ENCODE measurements at regions not wholly inside any gene's neighbourhood (a gene's known extent, or its start where the extent isn't known, plus 50 kb on each side); places are given as distances from the start of the nearest gene placed in this dataset.

- no peaks in the 10 kb centered on the region for H3K4me1 ChIP-seq (ENCODE audit: insufficient read depth, low read length)
- no peaks in the 10 kb centered on the region for H3K27me3 ChIP-seq (ENCODE audit: insufficient read depth, low read length)
- peaks cover 3% of the 10 kb centered on the region for H3K9me3 ChIP-seq (ENCODE audit: low read length)
- no peak overlapping the region for H3K4me3 ChIP-seq (ENCODE audit: low read length)
- no peak overlapping the region for H2AFZ ChIP-seq (ENCODE audit: low read depth, low read length)
- H3K36me3 ChIP-seq (ENCODE audit: insufficient read depth, low read length), result no peaks in the 10 kb centered on the region
Measured at GRCh38 chr3:144636833-144637232, 665.2 kb downstream of the DIPK2A start.

GRCh38 chr3:144638009-144638408 lies 666.4 kb downstream of the DIPK2A start:
- no peaks in the 10 kb centered on the region for H3K4me1 ChIP-seq (ENCODE audit: insufficient read depth, low read length)
- H3K9me3 ChIP-seq (ENCODE audit: low read length), result no peaks in the 10 kb centered on the region
- H3K4me3 ChIP-seq (ENCODE audit: low read length), result no peak overlapping the region
- no peaks in the 10 kb centered on the region for H3K27me3 ChIP-seq (ENCODE audit: insufficient read depth, low read length)
- no peak overlapping the region for H2AFZ ChIP-seq (ENCODE audit: low read depth, low read length)
- H3K36me3 ChIP-seq (ENCODE audit: insufficient read depth, low read length), result no peaks in the 10 kb centered on the region

GRCh38 chr3:144643771-144644198 lies 672.2 kb downstream of the DIPK2A start:
- H3K4me1 ChIP-seq (ENCODE audit: insufficient read depth, low read length), result no peaks in the 10 kb centered on the region
- no peak overlapping the region for H3K4me3 ChIP-seq (ENCODE audit: low read length)
- H3K36me3 ChIP-seq (ENCODE audit: insufficient read depth, low read length), result no peaks in the 10 kb centered on the region
- H2AFZ ChIP-seq (ENCODE audit: low read depth, low read length), result no peak overlapping the region
- H3K27me3 ChIP-seq (ENCODE audit: insufficient read depth, low read length), result no peaks in the 10 kb centered on the region
- no peaks in the 10 kb centered on the region for H3K9me3 ChIP-seq (ENCODE audit: low read length)

- H3K4me3 ChIP-seq (ENCODE audit: low read length), result no peak overlapping the region
- no peaks in the 10 kb centered on the region for H3K27me3 ChIP-seq (ENCODE audit: insufficient read depth, low read length)
- no peak overlapping the region for H2AFZ ChIP-seq (ENCODE audit: low read depth, low read length)
- H3K9me3 ChIP-seq (ENCODE audit: low read length), result no peaks in the 10 kb centered on the region
- no peaks in the 10 kb centered on the region for H3K36me3 ChIP-seq (ENCODE audit: insufficient read depth, low read length)
- no peaks in the 10 kb centered on the region for H3K4me1 ChIP-seq (ENCODE audit: insufficient read depth, low read length)
Measured at GRCh38 chr3:144645300-144645699, 673.7 kb downstream of the DIPK2A start.

GRCh38 chr3:144650380-144650779 lies 678.8 kb downstream of the DIPK2A start:
- H3K27me3 ChIP-seq (ENCODE audit: insufficient read depth, low read length), result no peaks in the 10 kb centered on the region
- no peaks in the 10 kb centered on the region for H3K9me3 ChIP-seq (ENCODE audit: low read length)
- no peak overlapping the region for H3K4me3 ChIP-seq (ENCODE audit: low read length)

GRCh38 chr3:144652573-144652972 lies 681.0 kb downstream of the DIPK2A start:
- Histone ChIP-seq H3K36me3 (ENCODE audit: insufficient read depth, low read length) (no peaks in the 10 kb centered on the region), H2AFZ (ENCODE audit: low read depth, low read length) (no peak overlapping the region), H3K4me3 (ENCODE audit: low read length) (no peak overlapping the region), H3K4me1 (ENCODE audit: insufficient read depth, low read length) (no peaks in the 10 kb centered on the region), H3K9me3 (ENCODE audit: low read length) (no peaks in the 10 kb centered on the region), H3K27me3 (ENCODE audit: insufficient read depth, low read length) (no peaks in the 10 kb centered on the region)

More at GRCh38 chr3:144650380-144650779, 678.8 kb downstream of the DIPK2A start:
- Histone ChIP-seq H3K36me3 (ENCODE audit: insufficient read depth, low read length) (no peaks in the 10 kb centered on the region), H3K4me1 (ENCODE audit: insufficient read depth, low read length) (no peaks in the 10 kb centered on the region), H2AFZ (ENCODE audit: low read depth, low read length) (no peak overlapping the region)

- Histone ChIP-seq H2AFZ (ENCODE audit: low read depth, low read length) (no peak overlapping the region), H3K4me1 (ENCODE audit: insufficient read depth, low read length) (no peaks in the 10 kb centered on the region), H3K36me3 (ENCODE audit: insufficient read depth, low read length) (no peaks in the 10 kb centered on the region), H3K4me3 (ENCODE audit: low read length) (no peak overlapping the region), H3K27me3 (ENCODE audit: insufficient read depth, low read length) (no peaks in the 10 kb centered on the region), H3K9me3 (ENCODE audit: low read length) (no peaks in the 10 kb centered on the region)
Measured at GRCh38 chr3:144655423-144655822, 683.8 kb downstream of the DIPK2A start.

GRCh38 chr3:144660186-144660585 lies 688.6 kb downstream of the DIPK2A start:
- H3K4me3 ChIP-seq (ENCODE audit: low read length), result no peak overlapping the region
- H3K9me3 ChIP-seq (ENCODE audit: low read length), result peaks cover 2% of the 10 kb centered on the region

GRCh38 chr3:144662729-144663128 lies 691.1 kb downstream of the DIPK2A start:
- no peaks in the 10 kb centered on the region for H3K4me1 ChIP-seq (ENCODE audit: insufficient read depth, low read length)
- H3K36me3 ChIP-seq (ENCODE audit: insufficient read depth, low read length), result no peaks in the 10 kb centered on the region
- peaks cover 12% of the 10 kb centered on the region for H3K9me3 ChIP-seq (ENCODE audit: low read length)
- H3K4me3 ChIP-seq (ENCODE audit: low read length), result no peak overlapping the region
- no peak overlapping the region for H2AFZ ChIP-seq (ENCODE audit: low read depth, low read length)
- no peaks in the 10 kb centered on the region for H3K27me3 ChIP-seq (ENCODE audit: insufficient read depth, low read length)

More at GRCh38 chr3:144660186-144660585, 688.6 kb downstream of the DIPK2A start:
- Histone ChIP-seq H3K36me3 (ENCODE audit: insufficient read depth, low read length) (no peaks in the 10 kb centered on the region), H3K27me3 (ENCODE audit: insufficient read depth, low read length) (no peaks in the 10 kb centered on the region), H2AFZ (ENCODE audit: low read depth, low read length) (no peak overlapping the region), H3K4me1 (ENCODE audit: insufficient read depth, low read length) (no peaks in the 10 kb centered on the region)

- Histone ChIP-seq H3K27me3 (ENCODE audit: insufficient read depth, low read length) (no peaks in the 10 kb centered on the region), H2AFZ (ENCODE audit: low read depth, low read length) (no peak overlapping the region), H3K4me1 (ENCODE audit: insufficient read depth, low read length) (no peaks in the 10 kb centered on the region), H3K4me3 (ENCODE audit: low read length) (no peak overlapping the region), H3K9me3 (ENCODE audit: low read length) (peaks cover 12% of the 10 kb centered on the region), H3K36me3 (ENCODE audit: insufficient read depth, low read length) (no peaks in the 10 kb centered on the region)
Measured at GRCh38 chr3:144663456-144664436, 692.1 kb downstream of the DIPK2A start.

GRCh38 chr3:144665567-144666053 lies 694.0 kb downstream of the DIPK2A start:
- Histone ChIP-seq H3K27me3 (ENCODE audit: insufficient read depth, low read length) (no peaks in the 10 kb centered on the region), H3K4me3 (ENCODE audit: low read length) (no peak overlapping the region), H3K36me3 (ENCODE audit: insufficient read depth, low read length) (no peaks in the 10 kb centered on the region), H3K4me1 (ENCODE audit: insufficient read depth, low read length) (no peaks in the 10 kb centered on the region), H3K9me3 (ENCODE audit: low read length) (peaks cover 12% of the 10 kb centered on the region), H2AFZ (ENCODE audit: low read depth, low read length) (no peak overlapping the region)

- no peaks in the 10 kb centered on the region for H3K36me3 ChIP-seq (ENCODE audit: insufficient read depth, low read length)
- no peaks in the 10 kb centered on the region for H3K4me1 ChIP-seq (ENCODE audit: insufficient read depth, low read length)
- no peak overlapping the region for H3K4me3 ChIP-seq (ENCODE audit: low read length)
Measured at GRCh38 chr3:144670571-144670970, 698.9 kb downstream of the DIPK2A start.

GRCh38 chr3:144677103-144677502 lies 705.5 kb downstream of the DIPK2A start:
- Histone ChIP-seq H3K36me3 (ENCODE audit: insufficient read depth, low read length) (no peaks in the 10 kb centered on the region), H3K4me1 (ENCODE audit: insufficient read depth, low read length) (peaks cover 5% of the 10 kb centered on the region), H2AFZ (ENCODE audit: low read depth, low read length) (no peak overlapping the region), H3K9me3 (ENCODE audit: low read length) (no peaks in the 10 kb centered on the region), H3K27me3 (ENCODE audit: insufficient read depth, low read length) (no peaks in the 10 kb centered on the region), H3K4me3 (ENCODE audit: low read length) (no peak overlapping the region)

More at GRCh38 chr3:144670571-144670970, 698.9 kb downstream of the DIPK2A start:
- H3K9me3 ChIP-seq (ENCODE audit: low read length), result peaks cover 6% of the 10 kb centered on the region
- H2AFZ ChIP-seq (ENCODE audit: low read depth, low read length), result no peak overlapping the region
- H3K27me3 ChIP-seq (ENCODE audit: insufficient read depth, low read length), result no peaks in the 10 kb centered on the region
